GM18907 (cell line): ENCODE measurements at regions not wholly inside any gene's neighbourhood (a gene's known extent, or its start where the extent isn't known, plus 50 kb on each side); places are given as distances from the start of the nearest gene placed in this dataset.
"Not testable (repeated sequence)": the region's sequence is repeated elsewhere in the genome, so short reads cannot be mapped to it uniquely, and the experiment has no call there.

ENCODE experiments used
- ATAC-seq: cut with Tn5 transposase; IDR thresholded peaks from one replicate; pipeline ENCODE4 v1.9.1; 2021; ENCODE audit warnings: mild to moderate bottlenecking, moderate library complexity; ENCODE audit not compliant: unreplicated experiment

DNA sequence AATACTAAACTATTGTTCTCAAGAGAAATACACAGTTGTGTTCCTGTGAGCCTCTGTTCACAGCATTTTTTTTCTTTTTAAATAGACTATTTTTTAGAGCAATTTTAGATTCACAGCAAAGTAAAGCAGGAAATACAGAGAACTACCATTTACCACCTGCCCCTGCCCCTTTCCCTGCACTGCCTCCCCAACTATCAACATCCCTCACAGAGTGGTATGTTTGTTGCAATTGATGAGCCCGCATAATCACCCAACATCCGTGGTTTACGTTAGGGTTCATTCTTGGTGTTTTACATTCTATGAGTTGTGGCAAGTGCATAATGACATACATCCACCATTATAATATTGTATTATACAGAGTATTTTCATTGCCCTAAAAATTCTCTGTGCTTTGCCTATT lies 71.6 kb upstream of the TNFAIP3 start:
- ATAC-seq: no peak

DNA sequence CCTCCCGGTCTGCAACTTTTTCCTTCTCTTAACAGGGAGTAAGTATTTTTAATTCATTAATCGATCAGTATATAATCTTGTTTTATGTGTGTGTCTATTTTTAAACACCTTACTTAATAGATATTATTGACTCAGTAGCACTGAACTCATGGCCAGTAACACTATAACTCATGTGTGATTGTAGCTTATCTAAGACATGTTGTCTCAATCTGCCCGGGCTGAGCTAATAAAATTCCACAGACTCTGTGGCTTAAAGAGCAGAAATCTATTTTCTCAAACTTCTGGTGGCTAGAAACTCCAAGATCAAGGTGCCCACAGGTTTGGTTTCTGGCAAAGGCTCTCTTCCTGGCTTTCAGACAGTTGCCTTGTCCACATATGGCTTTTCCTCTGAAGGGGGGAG lies 68.8 kb upstream of the TNFAIP3 start:
- no peak for ATAC-seq

DNA sequence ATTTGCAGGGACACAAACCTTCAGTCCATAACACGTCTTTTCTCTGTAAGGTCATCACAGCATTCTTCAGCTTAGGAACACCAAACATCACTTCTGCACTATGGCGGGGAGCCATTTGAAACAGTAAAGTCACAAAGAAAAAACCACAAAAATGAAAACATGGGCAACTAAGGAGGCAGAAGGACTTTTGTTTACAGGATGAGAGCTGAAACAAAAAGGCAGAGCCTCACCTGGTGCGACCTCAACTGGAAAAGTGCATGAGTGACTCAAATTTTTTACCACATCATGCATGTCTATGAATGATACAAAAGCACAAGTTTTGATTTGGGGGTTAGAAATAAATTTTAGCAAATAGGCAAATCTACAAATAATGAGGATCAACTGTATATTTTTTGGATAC lies 68.2 kb upstream of the TNFAIP3 start:
- no peak for ATAC-seq

DNA sequence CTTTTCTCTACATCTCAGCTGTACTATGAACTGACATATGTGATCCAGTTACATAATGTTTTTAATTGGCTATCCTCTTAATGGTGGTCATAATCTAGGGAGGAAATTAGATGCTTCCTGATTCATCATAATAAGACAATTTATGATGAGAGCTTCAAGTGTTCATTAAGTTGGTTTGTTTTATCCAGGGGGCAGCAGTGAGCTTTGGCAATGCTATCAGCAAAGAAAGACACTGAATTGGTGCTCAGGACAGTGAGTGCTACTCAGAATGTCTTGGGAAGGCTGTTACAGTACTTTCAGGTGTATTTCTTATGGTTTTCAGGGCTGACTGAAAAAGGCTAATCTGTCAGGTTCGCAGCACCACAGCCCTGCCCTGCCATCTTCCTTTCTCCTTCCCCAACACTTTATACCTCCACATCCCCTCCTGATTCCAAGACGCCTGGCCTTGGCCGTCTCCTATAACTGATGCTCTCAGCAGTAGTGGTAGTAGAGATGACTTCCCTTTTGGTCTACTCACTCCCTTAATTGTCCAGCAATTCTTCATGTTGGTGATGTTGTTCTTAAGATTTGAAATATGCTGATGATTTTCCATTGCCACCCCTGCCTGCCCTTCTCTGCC lies 67.0 kb upstream of the TNFAIP3 start:
- ATAC-seq: peak; percentile 78

DNA sequence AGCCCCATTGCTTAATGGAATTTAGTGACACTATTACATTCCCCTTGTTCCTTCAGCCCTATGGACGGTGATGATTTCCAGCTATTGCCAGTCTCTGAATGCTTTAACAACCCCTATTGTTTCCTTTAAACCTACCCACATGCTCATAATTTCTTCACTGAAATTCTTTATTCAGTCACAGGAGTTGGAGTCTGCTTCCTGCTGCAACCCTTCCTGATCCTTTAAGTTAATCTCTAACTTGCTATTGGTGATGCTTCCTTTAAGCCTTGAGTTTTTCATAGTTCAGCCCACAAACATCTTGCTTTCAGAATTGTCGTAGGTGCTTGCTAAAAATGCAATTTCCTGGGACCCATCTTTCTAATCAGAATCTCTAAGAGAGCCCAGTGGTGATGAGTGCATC lies 66.3 kb upstream of the TNFAIP3 start:
- ATAC-seq: no peak

DNA sequence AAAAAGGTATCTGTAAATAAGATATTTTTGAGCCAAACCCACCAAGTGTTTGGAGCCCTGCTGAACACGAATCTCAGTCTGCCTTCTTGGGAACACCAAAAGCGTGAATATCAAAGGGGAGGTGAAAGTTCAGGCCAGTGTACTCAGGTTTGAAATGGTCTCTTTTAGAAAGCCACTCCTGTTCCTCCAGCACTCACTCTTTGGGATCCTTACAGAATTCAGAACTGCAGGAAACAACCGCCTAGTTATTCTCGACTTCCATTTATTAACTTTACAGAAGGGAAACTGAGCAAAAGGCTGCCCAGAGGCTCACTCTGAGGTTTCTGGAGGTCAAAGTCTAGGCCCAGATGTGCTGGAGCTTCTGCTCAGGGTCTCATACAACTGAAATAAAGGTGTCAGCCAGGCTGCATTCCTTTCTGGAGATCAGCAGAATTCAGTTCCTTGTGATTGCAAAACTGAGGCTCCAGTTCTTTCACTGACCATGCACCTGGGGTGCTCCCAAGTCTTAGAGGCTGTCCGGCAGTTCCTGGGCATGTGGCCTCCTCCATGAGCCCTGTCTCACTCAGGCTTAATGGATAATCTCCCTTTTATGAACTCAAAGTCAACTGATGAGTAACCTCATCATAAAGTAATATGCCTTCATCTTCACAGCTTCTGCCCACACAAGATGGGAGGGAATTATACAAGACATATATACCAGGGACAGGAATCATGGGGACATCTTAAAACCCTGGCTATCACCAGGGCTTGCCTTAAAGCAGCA lies 65.5 kb upstream of the TNFAIP3 start:
- no peak for ATAC-seq

DNA sequence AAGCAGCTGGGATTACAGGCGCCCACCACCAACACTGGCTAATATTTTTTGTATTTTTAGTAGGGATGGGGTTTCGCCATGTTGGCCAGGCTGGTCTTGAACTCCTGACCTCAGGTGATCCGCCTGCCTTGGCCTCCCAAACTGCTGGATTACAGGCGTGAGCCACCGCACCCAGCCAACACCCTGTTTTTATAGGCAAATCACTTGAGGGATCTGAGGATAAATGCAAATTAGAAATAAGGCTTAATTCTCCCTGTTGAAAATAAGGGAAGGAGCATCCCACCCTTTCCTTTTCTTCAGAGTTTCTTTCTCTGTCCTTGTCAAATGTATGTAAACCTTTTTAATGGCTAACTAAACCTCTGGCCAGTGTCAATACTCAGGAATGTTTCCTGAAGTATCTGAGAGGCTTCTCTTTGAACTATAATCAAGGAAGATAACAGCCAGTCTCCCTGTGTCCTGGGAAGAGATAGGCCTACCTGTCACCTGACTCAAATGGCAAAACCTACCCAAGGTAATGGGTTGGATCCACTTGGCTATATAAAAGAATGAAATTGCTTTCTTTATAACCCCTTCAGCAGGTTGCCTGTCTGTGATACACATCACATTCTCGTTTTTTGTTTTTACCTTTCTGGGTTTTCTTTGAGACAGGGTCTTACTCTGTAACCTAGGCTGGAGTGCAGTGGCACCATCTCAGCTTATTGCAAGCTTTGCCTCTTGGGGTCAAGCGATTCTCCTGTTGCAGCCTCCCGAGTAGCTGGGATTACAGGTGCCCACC lies 64.5 kb upstream of the TNFAIP3 start:
- no peak for ATAC-seq

DNA sequence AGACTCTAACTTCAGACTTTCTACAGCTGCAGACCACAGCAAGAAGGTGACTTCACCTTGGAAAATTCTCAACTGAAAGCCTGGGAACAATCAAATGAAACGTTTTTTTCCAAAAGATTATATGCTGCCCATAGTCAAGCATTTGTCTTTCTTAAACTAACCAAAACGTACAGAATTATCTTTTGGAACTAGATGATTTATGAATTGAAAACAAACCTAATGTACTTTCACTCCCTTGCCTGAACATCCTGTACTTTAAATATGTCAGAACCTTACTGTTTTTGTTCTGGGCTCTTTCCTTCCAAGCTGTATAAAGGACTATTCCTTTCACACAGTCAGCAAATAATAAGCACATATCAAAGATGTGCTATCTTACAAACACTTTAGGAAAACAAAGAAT lies 62.4 kb upstream of the TNFAIP3 start:
- no peak for ATAC-seq

DNA sequence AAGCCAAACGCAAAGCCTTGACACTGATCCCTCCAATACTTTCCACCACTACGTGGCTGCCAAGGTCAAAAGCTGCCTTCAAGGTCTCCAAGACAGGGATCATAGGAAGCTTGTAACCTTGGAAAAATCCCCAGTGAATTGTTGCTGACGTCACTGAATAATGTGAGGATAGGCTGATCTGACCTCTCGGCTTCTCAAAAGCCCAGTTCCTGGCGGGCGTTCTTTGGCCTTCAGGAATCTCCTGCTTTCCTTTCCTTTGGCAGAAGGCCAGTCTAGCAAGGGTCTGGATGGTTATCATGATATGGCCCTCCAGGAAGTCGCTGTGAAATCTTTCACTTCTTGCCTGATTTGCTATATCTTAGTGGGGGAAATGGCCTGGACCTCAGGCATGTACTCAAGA lies 61.4 kb upstream of the TNFAIP3 start:
- no peak for ATAC-seq

DNA sequence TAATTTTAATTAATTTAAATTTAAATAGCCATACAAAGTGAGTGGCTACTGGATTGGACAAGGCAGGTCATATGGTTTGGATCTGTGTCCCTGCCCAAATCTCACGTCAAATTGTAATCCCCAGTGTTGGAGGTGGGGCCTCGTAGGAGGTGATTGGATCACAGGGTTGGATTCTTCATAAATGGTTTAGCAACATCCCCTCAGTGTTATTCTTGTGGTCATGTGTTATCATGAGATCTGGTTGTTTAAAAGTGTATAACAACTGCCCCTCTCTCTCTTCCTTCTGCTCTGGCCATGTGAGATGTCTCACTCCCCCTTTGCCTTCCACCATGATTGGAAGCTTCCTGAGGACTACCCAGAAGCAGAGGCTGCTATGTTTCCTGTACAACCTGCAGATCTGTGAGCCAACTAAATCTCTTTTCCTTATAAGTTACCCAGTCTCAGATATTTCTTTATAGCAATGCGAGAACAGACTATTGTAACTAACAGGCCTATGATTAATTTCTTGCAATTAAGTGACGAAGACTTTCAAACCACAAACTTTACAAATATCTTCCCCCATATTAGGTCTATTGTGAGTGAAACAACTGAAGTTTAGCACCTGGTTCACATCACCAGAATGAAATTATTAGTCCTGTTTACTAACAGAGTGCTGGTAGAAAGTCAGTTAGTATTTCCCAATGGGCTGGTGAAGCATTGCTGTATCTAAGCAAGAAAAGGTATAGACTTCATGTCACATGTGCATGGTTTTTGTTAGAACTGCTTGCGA lies 60.0 kb upstream of the TNFAIP3 start:
- no peak for ATAC-seq

DNA sequence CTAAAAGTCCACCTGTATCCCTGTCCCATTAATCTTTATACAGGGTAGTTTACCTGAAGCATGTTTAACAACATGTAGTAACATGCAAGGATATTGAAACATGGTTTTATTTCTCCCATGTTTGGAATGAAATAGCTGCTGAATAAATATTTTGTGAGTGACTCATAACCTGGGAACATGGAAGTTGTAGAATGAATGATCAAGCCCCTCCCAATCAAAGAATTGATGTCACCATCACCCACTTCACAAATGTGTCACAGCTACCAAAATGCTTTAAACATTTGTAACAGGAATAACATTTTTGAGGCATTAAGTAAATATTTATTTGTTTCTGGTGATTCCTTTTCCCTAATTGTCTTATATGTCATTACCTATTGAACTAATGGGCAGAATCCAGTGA lies 58.9 kb upstream of the TNFAIP3 start:
- no peak for ATAC-seq

DNA sequence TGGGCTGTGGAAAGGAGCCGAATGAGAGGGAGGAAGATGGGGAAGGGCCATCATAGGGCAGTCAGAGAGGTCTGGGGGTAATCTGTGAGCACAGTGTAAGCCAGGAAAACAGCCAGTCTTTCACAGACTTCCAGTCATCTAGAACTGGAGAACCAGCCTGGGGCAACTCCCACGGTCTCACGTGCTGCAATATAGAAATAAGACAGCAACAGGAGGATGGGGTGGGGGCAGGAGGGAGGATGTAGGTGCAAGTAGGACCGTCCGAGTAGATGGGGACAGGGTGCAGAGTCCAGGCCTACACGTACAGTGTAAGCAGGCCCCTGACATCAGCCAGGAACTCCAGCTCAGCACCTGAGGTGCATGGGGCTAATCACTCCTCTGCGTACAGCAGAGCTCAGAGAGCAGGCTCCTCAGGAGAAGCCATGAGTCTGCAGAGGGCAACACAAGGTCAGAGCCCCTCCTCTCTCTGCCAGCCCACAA lies 58.2 kb upstream of the TNFAIP3 start:
- no peak for ATAC-seq

DNA sequence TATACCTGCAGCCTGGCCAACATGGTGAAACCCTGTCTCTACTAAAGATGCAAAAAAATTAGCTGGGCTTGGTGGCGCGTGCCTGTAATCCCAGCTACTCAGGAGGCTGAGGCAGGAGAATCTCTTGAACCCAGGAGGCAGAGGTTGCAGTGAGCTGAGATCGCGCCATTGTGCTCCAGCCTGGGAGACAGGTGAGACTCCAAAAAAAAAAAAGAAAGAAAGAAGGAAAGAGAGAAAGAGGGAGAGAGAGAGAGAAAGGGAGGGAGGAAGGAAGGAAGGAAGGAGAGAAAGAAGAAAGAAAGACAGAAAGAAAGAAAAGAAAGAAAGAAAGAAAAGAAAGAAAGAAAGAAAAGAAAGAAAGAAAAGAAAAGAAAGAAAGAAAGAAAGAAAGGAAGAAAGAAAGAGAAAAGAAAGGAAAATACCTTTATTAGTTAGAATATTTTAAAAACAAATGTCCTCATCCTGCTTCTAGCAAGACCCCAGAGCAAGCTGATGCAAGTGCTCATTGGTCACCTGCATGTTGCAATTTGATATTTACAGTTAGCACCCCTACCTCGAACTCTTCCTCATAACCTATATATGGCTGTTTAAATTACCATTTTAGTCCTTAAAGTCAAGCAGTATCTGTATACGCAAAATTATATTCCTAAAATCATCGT lies 57.0 kb upstream of the TNFAIP3 start:
- ATAC-seq: not testable (repeated sequence)

DNA sequence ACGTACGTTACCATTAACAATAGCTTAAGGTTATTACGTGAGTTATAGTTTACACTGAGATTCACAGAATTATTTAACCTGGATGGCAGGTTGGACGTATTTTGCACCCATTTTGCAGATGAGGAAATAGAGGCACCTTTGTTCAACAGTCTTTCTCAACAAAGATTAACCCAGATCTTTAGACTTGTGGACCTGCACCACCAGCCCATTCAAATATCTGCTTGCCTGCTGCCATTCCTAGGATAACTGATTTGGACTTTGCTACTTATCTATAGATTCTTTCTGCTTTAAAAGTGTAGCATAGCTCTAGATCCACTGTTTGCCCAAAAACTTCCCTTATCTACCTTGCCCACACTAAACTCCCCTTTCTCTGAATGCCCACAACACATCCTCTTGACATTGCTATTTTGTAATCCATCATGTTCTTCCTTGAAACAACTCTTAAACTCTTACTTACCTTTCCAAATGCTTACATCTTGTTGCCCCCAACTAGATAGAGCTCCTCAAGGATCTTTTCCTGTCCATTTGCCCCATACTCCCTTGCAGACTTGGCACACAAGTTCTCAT lies 56.4 kb upstream of the TNFAIP3 start:
- no peak for ATAC-seq

DNA sequence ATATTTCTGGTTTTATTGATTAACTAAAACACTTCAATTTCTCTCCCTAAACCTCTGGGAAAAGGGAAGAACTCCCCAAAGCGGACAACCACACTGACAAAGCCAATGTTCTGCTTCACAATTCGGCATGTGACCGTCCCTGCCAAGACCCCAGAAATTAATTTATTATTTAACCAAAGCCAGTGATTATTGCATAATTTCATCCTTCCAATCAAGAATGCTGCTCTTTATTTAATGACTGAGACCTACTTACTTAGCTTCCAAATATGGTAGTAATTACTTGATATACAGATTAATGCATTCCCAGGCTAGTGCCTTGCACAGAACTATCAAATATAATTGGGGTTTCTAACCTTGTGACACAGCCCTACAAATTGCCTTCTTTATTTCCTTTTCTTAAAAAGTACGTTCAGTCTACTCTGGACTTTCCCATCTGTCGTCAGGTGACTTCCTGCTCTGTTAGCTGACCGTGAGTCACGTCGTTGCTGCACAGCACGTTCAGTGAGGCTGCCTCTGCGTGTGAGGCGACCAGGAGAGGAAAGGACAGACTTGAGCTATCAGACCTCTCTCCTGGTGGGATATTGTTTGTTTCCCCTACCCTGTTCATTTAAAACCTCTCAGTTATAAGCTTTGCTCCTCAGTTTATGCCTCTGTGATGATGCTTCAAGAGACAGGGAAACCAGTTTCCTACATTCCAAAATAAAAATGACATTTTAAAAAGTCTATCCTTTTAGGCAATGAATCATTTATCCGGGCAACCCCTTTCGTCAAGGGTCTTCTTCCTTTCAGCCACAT lies 55.7 kb upstream of the TNFAIP3 start:
- ATAC-seq: peak; percentile 95

DNA sequence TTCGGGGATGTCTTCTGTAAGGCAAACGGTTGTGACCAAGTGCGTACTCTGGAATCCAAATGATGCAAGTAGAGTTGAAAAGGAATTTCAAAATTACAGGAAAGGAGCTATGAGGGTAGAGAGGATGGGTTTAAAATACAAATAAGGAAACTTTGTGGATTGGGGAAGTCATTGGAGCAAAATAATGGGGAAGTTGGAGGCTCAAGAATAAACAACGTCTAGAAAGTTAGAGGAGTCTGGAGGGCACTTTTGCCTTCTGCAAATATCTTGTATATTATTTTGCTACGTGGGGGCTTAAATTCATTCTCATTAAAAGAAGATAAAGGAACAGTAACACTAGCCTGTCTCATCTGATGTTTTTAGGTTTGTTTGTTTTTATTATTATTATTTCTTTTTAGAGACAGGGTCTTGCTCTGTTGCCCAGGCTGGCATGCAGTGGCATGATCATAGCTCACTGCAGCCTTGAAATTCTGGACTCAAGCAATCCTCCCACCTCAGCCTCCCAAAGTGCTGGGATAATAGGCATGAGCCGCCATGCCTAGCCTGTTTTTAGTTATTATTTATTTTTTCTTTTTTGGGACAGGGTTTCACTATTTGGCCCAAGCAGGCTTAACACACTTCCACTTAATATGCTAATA lies 55.0 kb upstream of the TNFAIP3 start:
- ATAC-seq: no peak

DNA sequence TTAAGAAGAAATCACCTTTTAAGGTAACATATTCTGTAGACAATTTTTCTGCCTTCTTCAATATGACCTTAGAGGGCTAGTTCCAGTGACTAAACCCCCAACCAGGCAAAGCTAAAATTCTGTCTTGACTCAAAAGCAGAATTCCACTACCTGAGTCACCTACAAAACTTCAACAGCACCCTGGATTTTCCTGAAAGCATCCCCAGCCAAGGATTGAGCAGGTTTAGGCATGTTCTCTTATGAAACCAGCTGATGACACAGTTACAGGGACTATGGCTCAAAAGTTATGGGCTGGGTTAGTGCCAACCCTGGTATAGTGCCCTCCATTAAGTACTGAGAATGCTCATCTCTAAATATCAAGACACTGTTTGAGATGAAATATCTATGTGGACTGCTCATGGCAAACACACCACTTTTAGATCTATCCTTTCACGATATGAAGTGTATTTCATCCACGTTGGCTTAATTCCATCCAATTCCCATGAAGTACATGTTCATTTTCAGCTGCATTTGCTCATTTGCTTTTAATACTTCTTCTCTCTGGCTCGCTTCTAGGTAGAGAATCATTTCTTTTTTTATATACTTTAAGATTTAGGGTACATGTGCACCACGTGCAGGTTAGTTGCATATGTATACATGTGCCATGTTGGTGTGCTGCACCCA lies 53.6 kb upstream of the TNFAIP3 start:
- no peak for ATAC-seq

DNA sequence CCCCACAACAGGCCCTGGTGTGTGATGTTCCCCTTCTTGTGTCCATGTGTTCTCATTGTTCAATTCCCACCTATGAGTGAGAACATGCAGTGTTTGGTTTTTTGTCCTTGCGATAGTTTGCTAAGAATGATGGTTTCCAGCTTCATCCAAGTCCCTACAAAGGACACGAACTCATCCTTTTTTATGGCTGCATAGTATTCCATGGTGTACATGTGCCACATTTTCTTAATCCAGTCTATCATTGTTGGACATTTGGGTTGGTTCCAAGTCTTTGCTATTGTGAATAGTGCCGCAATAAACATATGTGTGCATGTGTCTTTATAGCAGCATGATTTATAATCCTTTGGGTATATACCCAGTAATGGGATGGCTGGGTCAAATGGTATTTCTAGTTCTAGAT lies 53.0 kb upstream of the TNFAIP3 start:
- not testable (repeated sequence) for ATAC-seq
